ENCODE measurements at regions not wholly inside any gene's neighbourhood (a gene's known extent, or its start where the extent isn't known, plus 50 kb on each side); places are given as distances from the start of the nearest gene placed in this dataset.
A peak's percentile ranks its signal among the peaks of the same experiment; 100 is the strongest.
"Not testable (repeated sequence)": the region's sequence is repeated elsewhere in the genome, so short reads cannot be mapped to it uniquely, and the experiment has no call there.

- not testable (repeated sequence) for DNase-seq
These were observed 53.4 kb downstream of the AHSP start for GRCh38 chr16:31581065-31581464.

GRCh38 chr16:31601737-31602384, 74.2 kb downstream of the AHSP start:
- not testable (repeated sequence) for DNase-seq

- no peak for DNase-seq
These were observed 90.4 kb downstream of the AHSP start for GRCh38 chr16:31618130-31618529.

GRCh38 chr16:31636433-31636832, 108.7 kb downstream of the AHSP start:
- no peak for DNase-seq

GRCh38 chr16:31641279-31641678, 113.6 kb downstream of the AHSP start:
- DNase-seq, result no peak

- DNase-seq, result not testable (repeated sequence)
These were observed 128.0 kb downstream of the AHSP start for GRCh38 chr16:31655674-31656073.

GRCh38 chr16:31664683-31665482, 137.2 kb downstream of the AHSP start:
- no peak for DNase-seq

GRCh38 chr16:31674686-31675085, 147.0 kb downstream of the AHSP start:
- no peak for DNase-seq

GRCh38 chr16:31676731-31677130, 149.0 kb downstream of the AHSP start:
- DNase-seq, result no peak

GRCh38 chr16:31678649-31679325, 151.1 kb downstream of the AHSP start:
- no peak for DNase-seq

- DNase-seq, result not testable (repeated sequence)
These were observed 161.6 kb downstream of the AHSP start for GRCh38 chr16:31689331-31689730.

GRCh38 chr16:31692338-31692737, 164.6 kb downstream of the AHSP start:
- not testable (repeated sequence) for DNase-seq

- no peak for DNase-seq
These were observed 166.0 kb downstream of the AHSP start for GRCh38 chr16:31693733-31694132.

- DNase-seq, result no peak
These were observed 166.8 kb downstream of the AHSP start for GRCh38 chr16:31694461-31694860.

- no peak for DNase-seq
These were observed 168.0 kb downstream of the AHSP start for GRCh38 chr16:31695667-31696066.

- DNase-seq, result no peak
These were observed 169.5 kb downstream of the AHSP start for GRCh38 chr16:31696968-31697743.

- DNase-seq, result no peak
These were observed 170.0 kb downstream of the AHSP start for GRCh38 chr16:31697744-31698125.

- no peak for DNase-seq
These were observed 171.2 kb downstream of the AHSP start for GRCh38 chr16:31698901-31699300.

GRCh38 chr16:31699601-31700000, 171.9 kb downstream of the AHSP start:
- DNase-seq, result no peak

- DNase-seq, result no peak
These were observed 172.5 kb downstream of the AHSP start for GRCh38 chr16:31700200-31700529.

GRCh38 chr16:31700530-31701388, 172.8 kb upstream of the ZNF267 start:
- DNase-seq, result peak; percentile 81

- no peak for DNase-seq
These were observed 171.9 kb upstream of the ZNF267 start for GRCh38 chr16:31701734-31702133.

Data from occipital lobe (tissue), 1 donor.